ENCODE measurements at regions not wholly inside any gene's neighbourhood (a gene's known extent, or its start where the extent isn't known, plus 50 kb on each side); places are given as distances from the start of the nearest gene placed in this dataset.

DNA sequence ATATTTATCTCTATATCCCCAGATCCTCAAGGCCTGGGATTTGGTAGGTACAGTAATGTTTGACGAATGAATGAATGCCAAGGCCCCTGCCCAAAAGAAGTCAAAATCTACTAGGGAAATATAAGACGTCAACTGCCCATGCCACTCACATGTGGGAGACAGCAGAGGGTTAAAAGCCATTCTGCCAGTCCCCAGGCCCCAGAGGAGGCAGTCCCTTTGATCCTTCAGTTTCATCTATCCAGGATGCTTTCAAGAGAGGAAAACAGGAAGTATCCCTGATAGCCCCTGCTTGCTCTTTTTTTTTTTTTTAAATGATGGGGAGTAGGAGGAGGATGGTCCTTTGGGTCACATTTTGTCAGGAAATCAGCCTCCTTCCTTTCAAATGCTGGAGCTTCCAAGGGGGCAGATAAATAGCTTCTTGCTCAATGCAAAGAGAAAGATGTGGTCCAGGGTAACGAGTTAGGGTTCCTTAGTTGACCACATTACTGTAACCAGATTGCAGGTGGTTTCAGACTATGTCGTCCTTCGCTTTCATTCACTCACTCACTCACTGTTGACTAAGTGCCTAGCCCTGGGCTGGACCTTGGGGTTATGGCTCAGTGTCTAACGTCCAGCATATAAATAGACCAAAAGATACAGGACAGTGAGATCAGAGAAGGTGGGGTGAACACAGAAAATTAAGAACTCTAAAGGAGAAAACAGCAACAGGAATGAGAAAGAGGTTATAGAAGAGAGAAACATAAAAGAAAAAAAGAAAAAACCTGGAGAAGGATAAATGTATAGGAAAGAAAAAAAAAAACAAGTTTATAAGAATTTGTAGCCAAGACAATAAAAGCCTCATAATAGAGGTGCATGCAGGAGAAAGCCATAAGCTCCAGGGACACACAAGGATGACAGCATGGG lies 64.6 kb upstream of the PIM1 start:
- no peak for DNase-seq

DNA sequence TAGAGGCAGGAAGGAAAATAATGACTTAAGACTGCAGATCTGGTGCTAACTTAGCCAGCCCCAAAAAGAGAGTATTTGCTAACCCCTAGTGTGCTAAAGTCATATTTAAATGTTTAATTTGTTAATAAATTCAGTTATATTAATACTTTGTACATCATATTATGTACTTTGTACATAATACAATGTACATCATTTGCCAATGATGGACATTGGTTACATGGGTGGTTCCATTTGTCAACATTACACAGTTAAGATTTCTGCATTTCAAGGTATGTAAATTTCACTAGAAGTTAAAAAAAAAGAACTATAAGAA lies 63.9 kb upstream of the PIM1 start:
- DNase-seq: no peak

DNA sequence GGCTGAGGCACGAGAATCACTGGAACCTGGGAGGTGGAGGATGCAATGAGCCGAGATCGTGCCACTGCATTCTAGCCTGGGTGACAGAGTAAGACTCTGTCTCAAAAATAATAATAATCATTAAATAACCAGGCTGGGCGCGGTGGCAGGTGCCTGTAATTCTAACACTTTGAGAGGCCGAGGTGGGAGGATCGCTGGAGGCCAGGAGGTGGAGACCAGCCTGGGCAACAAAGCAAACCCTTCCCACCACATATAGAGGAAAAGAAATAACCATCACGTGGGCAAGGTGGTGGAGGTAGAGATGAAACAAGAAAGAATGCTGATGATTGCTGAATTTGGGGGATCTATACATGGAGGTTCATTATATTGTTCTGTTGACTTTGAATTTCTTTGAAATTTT lies 63.4 kb upstream of the PIM1 start:
- DNase-seq: no peak

DNA sequence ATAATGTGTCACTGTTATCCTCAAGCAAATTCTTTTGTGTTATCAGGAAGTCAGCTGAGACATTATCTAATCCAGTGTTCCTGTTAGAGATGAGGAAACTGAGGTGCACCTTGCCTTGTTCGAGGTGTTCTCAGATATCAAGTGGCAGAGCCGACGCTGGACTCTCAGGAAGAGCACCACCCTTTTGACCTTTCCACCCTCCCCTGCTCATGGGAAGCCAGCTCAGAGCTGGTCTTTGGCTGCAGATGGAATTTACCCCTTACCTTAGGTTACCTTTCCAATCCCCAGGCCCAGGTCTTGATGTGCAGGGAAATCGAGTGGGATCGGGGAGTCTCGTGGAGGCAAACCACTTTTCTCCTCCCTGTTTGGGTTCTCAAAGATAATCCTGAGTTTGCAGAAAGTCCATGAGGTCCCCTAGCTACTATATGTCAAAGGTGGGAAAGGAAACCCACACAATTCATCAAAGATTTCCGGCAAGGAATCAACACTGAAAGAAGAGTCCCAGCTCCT lies 62.9 kb upstream of the PIM1 start:
- no peak for DNase-seq

DNA sequence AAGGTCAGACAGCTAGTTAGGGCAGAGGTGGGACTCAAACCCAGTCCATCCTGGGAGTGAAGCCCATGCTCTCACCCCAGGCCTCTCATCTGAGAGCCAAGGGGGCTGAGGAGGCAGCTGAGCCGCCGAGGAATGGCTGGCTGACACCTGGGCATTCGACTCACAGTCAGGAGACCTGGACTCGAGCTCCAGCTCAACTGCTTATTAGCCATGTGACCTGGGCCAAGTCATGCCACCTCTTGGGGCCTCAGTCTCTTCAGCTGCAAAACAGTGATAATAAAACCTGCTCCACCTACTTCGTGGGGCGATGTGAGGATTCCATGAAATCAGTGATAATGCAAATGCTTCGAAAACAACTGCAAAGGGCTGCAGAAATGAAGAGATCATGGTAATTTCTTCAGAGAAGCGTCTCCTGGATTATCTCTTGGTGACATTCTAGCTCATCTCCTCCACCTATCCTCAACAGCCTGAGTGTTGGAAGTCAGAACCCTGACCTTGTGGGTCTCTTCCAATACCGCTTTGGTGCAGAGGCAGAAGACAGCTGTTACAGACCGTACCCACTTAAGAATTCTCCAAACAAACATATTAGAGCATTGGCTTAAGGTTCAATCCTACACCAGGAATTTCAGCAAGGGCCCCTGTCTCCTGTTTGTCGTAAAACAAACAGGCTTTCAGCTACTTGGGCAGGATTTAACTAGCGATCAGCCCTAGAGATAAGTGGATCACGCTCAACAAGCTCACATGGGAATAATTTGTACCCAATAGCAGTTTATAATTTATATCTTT lies 60.0 kb upstream of the PIM1 start:
- no peak for DNase-seq

DNA sequence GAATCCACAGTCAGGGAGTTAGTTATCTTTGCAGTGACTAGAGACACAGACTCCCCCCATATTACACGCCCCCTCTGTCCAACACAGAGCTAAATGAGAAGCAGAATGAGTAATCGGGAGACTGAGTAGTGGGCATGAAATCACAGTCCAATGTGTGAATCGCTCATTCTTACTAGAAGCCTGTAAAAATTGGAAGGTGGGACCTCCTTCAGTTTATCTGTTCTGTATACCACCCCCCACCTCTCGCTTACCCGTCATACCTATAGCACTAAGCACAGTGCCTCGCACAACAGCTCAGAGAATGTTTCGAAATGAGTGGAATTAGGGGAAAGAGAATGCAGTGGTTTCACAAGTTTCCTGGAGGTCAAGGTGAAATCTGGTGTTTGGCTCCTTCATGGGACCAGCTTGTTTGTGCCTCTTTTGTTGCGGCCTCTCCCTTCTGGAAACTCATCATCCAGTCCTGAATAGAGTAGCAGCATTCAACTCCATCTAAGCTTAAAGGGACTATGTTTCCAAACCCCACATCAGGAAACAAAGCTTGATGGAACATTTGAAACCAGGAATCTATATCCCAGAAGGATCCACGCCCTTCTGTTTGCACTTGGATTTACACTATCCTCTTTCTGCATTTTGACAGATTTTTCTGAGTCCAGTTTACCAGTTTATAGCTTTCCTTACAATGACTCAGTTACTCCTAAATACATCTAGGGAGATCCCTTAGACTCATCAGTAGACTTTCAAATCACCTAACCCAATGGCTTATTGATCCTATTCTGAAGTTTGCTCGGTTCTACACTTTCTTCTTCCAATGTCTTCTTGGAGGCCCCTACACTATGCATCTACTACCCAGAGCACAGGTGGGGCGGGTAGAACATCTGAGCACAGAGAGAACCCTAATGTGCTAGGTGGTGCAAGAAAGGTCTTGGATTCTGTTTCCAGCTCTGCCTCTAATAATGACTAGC lies 59.2 kb upstream of the PIM1 start:
- no peak for DNase-seq

DNA sequence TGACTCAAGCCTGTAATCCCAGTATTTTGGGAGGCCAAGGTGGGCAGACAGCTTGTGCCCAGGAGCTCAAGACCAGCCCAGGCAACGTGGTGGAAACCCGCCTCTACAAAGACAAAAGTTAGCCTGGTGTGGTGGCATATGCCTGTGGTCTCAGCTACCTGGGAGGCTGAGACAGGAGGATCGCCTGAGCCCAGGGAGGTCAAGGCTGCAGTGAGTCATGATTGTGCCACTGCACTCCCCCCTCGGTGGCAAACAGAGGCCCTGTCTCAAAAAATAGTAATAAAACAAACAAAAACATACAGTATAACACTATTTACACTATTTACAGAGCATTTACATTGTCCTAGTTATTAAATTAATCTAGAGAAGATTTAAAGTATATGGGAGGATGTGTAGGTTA lies 56.0 kb upstream of the PIM1 start:
- DNase-seq: no peak

DNA sequence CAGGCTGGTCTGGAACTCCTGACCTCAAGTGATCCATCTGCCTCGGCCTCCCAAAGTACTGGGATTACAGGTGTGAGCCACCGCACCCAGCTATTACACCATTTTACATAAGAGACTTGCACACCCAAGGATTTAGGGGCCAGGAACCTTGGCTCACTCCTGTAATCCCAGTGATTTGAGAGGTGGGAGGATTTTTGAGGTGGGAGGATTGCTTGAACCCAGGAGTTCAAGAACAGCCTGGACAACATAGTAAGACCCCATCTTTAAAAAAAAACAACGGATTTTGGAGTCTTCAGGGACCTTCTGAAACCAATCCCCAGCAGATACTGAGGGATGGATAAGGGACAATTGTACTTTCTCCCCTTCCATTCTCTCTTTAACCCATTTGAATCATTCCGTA lies 55.3 kb upstream of the PIM1 start:
- DNase-seq: no peak

DNA sequence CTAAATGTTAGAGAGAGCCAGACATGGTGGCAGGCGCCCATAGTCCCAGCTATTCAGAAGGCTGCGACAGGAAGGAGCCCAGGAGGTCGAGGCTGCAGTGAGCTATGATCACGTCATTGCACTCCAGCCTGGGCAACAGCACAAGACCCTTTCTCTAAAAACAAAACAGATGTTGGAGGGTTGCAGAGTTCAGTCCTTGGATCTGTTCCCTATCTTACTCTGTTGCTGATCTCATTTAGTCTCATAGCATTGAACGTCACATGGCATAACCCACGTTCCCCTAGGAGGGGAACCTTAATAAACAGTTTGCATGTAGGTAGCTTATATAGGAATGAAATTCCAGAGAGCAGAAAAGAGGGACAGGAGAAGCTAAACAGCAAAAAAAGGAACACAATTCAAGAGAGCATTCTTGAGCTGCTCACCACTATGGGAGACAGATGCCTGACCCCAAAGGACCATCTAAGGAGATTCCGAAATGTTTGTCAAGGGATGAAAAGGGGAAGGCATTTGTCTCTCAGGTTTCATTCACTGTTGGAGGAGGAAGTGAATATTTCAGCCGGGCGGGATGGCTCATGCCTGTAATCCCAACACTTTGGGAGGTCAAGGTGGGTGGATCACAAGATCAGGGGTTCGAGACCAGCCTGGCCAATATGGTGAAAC lies 54.6 kb upstream of the PIM1 start:
- no peak for DNase-seq

DNA sequence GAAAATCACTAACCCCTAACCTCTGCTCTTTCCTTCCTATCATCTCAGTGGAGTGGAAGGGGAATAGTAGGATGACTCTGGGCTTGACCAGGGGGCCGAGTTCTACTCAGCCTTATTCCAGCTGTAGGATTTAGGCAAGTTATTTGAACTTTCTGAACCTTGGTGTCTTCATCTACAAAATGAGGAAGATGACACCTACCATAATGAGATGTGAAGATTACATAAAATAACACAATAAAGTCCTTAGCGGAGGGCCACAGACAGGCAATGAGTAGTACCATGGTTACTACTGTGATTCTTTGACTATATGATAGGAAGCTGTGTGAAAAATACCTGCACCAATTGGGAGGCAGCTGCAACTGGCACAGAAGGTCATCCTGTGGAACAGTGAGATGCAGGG lies 53.6 kb upstream of the PIM1 start:
- DNase-seq: no peak

DNA sequence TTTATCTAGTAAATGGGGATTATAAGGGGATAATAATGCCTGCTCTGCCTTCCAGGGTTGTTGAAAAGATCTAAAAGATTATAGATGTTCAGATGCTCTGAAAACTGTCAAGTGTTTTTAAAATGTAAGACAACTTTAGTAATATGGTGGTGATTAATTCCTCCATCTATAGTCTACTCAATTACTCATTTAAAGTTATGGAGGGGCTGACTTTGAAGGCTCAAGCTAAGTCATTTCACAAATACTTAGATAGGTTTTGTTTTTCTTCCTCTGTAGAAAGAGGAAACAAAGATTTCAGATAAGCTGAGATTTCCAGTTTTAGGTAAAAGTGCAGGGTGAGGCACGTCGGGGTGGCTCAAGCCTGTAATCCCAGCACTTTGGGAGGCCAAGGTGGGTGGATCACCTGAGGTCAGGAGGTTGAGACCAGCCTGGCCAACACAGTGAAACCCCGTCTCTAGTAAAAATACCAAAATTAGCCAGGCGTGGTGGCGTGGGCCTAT lies 50.5 kb upstream of the PIM1 start:
- no peak for DNase-seq

Data from suppressor macrophage treated with lipopolysaccharide for 4 hours (primary cell).